Activated gamma-delta T cell (primary cell): ENCODE measurements at regions not wholly inside any gene's neighbourhood (a gene's known extent, or its start where the extent isn't known, plus 50 kb on each side); places are given as distances from the start of the nearest gene placed in this dataset.
"Not testable (repeated sequence)": the region's sequence is repeated elsewhere in the genome, so short reads cannot be mapped to it uniquely, and the experiment has no call there.

ENCODE experiments used
- DNase-seq: peaks from one replicate; lab custom pipeline; 2025; lab: John Stamatoyannopoulos, UW

- DNase-seq = no peak
Observed at GRCh38 chr4:58871509-58871908, 1761.3 kb upstream of the IGFBP7 start.

GRCh38 chr4:58849026-58849425, 1738.8 kb upstream of the IGFBP7 start:
- DNase-seq = no peak

- DNase-seq = no peak
Observed at GRCh38 chr4:58843455-58843854, 1733.3 kb upstream of the IGFBP7 start.

GRCh38 chr4:58833126-58833525, 1722.9 kb upstream of the IGFBP7 start:
- DNase-seq = no peak

- DNase-seq = no peak
Observed at GRCh38 chr4:58825278-58825677, 1715.1 kb upstream of the IGFBP7 start.

GRCh38 chr4:58818560-58818959, 1708.4 kb upstream of the IGFBP7 start:
- DNase-seq = not testable (repeated sequence)

- no peak for DNase-seq
Observed at GRCh38 chr4:58809948-58810347, 1699.8 kb upstream of the IGFBP7 start.

- no peak for DNase-seq
Observed at GRCh38 chr4:58809366-58809765, 1699.2 kb upstream of the IGFBP7 start.

GRCh38 chr4:58808817-58809216, 1698.6 kb upstream of the IGFBP7 start:
- no peak for DNase-seq

- no peak for DNase-seq
Observed at GRCh38 chr4:58807843-58808615, 1697.8 kb upstream of the IGFBP7 start.

GRCh38 chr4:58776627-58777026, 1666.4 kb upstream of the IGFBP7 start:
- no peak for DNase-seq

- no peak for DNase-seq
Observed at GRCh38 chr4:58767598-58767997, 1657.4 kb upstream of the IGFBP7 start.

- DNase-seq = no peak
Observed at GRCh38 chr4:58766763-58767162, 1656.6 kb upstream of the IGFBP7 start.

- DNase-seq = no peak
Observed at GRCh38 chr4:58761563-58761962, 1651.4 kb upstream of the IGFBP7 start.

- DNase-seq = no peak
Observed at GRCh38 chr4:58760737-58761136, 1650.6 kb upstream of the IGFBP7 start.

GRCh38 chr4:58760100-58760499, 1649.9 kb upstream of the IGFBP7 start:
- DNase-seq = no peak

GRCh38 chr4:58749206-58749605, 1639.0 kb upstream of the IGFBP7 start:
- no peak for DNase-seq

- DNase-seq = no peak
Observed at GRCh38 chr4:58740897-58741296, 1630.7 kb upstream of the IGFBP7 start.

- DNase-seq = no peak
Observed at GRCh38 chr4:58739275-58739674, 1629.1 kb upstream of the IGFBP7 start.

- no peak for DNase-seq
Observed at GRCh38 chr4:58738375-58738774, 1628.2 kb upstream of the IGFBP7 start.

- DNase-seq = no peak
Observed at GRCh38 chr4:58734030-58734674, 1624.0 kb upstream of the IGFBP7 start.

- no peak for DNase-seq
Observed at GRCh38 chr4:58732973-58733372, 1622.8 kb upstream of the IGFBP7 start.

GRCh38 chr4:58723954-58724353, 1613.8 kb upstream of the IGFBP7 start:
- DNase-seq = peak; percentile 7

GRCh38 chr4:58711039-58711438, 1600.9 kb upstream of the IGFBP7 start:
- DNase-seq = no peak
